SU-DHL-6 (cell line): ENCODE measurements at regions not wholly inside any gene's neighbourhood (a gene's known extent, or its start where the extent isn't known, plus 50 kb on each side); places are given as distances from the start of the nearest gene placed in this dataset.

Experiments used
- EZH2phosphoT487 ChIP-seq: fragments of 200-600 bp; sonication (generic), shearing (Covaris generic); conservative IDR thresholded peaks from 2 replicates; pipeline ENCODE4 v1.6.1; 2018; ENCODE audit warnings: mild to moderate bottlenecking, antibody characterized with exemption, low read length, moderate library complexity, mixed read lengths
- TF ChIP-seq, protein P1 (sequence below): fragments of 200-600 bp; sonication (generic); IDR thresholded peaks from one replicate; pipeline ENCODE4 v1.5.1; 2017; ENCODE audit warnings: antibody characterized with exemption, mild to moderate bottlenecking, low read length, moderate library complexity; ENCODE audit not compliant: insufficient read depth, poor library complexity, severe bottlenecking

- TF ChIP-seq, protein P1, sequence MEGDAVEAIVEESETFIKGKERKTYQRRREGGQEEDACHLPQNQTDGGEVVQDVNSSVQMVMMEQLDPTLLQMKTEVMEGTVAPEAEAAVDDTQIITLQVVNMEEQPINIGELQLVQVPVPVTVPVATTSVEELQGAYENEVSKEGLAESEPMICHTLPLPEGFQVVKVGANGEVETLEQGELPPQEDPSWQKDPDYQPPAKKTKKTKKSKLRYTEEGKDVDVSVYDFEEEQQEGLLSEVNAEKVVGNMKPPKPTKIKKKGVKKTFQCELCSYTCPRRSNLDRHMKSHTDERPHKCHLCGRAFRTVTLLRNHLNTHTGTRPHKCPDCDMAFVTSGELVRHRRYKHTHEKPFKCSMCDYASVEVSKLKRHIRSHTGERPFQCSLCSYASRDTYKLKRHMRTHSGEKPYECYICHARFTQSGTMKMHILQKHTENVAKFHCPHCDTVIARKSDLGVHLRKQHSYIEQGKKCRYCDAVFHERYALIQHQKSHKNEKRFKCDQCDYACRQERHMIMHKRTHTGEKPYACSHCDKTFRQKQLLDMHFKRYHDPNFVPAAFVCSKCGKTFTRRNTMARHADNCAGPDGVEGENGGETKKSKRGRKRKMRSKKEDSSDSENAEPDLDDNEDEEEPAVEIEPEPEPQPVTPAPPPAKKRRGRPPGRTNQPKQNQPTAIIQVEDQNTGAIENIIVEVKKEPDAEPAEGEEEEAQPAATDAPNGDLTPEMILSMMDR = no peak
- no peak for TF ChIP-seq EZH2phosphoT487
Measured at GRCh38 chr4:130632731-130633604, 1537.0 kb downstream of the C4orf33 start.
